CD4-positive, alpha-beta T cell treated with Interleukin-15 for 1 hour (primary cell): ENCODE measurements at regions not wholly inside any gene's neighbourhood (a gene's known extent, or its start where the extent isn't known, plus 50 kb on each side); places are given as distances from the start of the nearest gene placed in this dataset.
A peak's percentile ranks its signal among the peaks of the same experiment; 100 is the strongest.

Source experiments
- DNase-seq: peaks from one replicate; pipeline ENCODE4 v3.0.0-alpha.2; 2020

DNA sequence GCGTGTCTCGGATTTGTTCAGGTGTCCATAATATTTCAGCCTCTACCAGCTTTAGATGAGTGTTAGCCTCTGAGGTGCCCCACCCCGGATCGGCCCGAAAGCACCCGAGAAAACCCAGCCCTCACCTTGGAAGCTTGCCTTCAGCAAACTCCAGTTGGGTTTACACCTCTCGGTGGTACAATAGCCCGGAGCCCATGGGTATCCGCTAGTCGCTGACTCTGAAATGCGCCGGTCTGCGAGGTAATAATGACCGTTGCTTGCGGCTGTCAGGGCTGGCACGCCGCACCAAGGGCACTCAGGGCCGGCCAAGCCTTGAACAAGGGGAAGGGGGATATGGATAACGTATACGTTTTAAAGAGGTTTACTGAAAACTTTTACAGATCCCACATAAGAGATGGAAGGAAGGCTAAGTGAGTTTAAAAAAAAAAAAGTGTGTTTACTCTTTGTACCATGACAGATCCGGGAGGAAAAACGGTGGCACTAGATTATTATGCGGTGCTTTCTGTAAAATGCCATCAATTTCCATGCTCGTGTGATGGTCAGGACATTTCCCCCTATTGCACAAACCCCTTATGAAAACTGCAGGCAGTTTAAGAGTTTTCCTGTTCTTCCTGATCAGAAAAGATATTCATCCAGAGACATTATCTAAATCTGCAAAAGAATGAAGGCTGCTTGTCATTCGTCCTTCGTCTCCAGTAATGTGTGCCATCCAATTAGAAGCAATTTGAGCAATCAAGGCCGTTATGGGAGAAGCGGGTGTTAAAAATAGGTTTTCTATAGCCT is 124.2 kb downstream of the TMEM161B start:
- DNase-seq = no peak

DNA sequence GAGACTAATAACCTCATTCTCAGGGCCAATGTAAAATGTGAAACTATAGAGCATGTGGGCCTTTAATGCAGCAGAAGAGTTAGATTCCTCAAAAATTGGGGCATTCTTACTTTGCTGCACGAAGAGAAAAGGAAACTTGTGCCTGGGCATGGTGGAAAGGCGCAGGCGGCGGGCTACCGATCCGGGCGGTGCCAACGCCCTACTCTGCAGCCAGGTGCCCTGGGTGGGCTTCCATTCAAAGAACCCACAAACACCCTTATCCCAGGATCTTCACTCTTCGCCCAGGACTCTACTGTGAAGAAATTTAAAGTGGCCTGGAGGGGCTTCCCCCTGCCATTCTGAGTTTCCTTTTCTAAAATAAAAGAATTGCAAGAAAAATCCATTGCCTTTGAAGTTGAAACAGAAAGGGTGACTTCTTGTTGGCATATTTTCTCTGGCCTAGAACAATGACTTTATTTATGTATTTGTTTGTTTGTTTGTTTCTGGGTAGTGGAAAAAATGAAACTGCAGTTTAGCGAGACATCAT is 124.9 kb downstream of the TMEM161B start:
- no peak for DNase-seq

DNA sequence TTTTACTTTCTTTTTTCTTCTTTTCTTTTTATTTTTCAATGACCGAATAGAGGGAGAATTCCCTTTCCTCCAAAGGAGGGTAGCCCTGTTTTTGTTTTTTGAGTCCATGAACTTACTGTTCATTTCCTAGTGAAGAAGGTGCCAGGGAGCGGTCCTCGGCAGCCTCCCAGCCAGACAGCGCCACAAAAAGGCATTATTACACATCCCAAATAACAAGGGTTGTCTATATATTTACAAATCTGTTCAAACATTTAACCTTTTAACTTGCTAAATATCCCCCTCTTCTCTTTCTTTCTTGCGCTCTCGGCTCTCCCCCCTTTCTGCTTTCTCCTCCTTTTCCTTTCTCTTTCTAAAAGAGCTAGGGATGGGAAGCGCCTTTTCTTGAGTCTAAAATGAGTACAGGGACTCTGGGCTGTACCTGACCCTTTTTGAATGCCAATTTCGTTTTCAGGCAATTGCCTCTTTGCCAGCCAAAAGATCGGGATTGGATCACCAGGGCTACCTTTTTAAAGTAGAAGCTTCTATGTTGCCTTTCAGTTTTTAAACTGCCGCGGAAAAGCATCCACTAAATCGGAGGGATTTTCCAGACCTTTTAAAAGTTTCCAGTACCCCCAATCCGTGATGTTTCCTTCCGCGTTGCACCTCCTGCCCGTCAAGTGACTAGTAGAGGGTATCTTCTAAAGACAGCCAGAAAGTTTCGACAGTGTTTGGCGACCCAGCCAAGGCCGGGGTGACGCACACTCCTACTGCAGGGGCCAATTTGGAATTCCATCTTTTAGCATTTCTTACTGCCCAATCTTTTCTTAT is 125.6 kb downstream of the TMEM161B start:
- DNase-seq = no peak

DNA sequence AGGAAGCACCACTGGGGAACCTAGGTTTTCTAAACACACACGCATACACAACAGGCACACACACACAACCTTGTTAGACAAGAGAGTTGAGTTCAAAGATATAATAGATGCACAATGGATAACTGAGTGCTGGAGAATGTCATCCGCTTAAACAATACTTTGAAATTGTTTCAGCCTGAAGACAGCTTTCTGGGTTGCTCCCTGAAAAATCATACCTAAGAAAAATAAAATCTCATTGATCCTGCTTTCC is 126.1 kb downstream of the TMEM161B start:
- no peak for DNase-seq

DNA sequence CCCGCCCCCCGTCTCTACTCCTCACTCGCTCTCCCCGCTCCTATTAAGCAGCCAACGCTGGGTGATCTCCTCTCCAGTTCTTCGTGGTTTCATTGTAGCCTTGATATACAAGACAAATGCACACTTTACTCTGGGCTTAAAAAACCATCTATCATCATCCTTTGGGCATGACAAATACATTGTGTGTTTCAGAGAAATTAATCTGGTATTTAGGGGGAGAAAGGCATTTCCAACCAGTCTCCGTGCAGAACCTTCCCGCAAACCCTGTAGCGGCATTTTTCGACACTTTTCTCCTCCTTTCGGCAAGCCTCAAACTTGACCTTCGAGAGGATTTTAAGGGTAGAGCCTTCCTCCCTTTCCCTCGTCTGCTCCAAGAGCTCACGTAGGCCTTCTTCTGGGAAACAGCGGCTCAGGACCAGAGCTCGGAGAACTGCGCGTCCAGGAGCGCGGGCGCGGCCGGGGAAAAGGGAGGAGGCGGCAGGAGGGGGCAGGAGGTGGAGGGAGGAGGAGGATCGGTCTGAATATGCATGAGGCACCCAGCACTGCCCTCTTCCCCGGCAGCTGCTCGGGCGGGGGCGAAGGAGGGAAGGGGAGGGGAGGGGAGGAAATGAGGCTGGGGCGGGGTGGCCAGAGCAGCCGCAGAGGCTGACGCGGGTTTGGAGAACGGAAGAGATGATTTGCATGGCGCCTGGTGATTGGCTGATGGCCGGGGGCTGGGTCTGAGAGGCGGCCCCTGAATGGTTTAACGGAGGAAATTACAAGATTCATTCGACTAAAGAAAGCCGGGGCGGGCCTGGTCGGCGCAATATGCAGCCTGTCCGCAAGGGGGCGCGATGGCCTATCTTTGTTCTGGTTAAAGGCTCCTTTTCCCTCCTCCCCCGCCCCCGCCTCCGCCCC is 127.5 kb downstream of the TMEM161B start:
- DNase-seq = peak; percentile 88

DNA sequence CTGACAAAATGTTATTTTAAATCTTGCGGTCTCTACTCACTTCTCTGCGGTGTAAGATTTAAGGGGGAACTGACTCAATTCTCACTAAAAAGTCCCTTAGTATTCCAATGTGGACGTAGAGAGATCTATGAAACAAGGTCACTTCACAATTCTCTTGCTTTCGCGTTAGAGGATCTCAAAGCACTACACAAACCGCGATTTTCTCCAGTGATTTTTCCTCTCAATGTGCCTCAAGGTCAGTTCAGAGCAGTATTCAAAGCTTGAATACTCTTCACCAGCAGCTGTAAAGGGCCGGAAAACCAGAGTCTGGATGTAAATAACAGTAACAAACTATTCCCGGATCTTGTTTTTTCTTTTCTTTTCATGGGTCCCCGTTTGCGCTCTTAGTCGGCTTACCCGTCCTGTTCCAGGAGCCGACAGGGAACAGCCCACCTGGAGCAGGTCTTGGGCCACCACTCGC is 128.2 kb downstream of the TMEM161B start:
- no peak for DNase-seq

DNA sequence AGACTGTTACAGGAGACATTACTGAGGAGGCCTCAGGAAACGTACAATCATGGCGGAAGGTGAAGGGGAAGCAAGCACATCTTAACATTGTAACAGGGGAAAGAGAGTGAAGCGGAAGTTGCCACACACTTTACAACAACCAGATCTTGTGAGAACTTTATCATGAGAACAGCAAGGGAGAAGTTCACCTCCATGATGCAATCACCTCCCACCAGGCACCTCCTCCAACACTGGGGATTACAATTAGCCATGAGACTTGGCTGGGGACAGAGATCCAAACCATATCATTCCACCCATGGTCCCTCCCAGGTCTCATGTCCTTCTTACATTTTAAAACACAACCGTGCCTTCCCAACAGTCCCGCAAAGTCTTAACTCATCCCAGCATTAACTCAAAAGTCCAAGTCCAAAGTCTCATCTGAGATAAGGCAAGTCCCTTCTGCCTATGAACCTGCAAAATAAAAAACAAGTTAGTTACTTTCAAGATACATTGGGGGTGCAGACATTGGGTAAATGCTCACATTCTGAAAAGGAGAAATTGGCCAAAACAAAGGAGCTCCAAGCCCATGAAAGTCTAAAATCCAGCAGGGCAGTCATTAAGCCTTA is 138.3 kb downstream of the TMEM161B start:
- no peak for DNase-seq

DNA sequence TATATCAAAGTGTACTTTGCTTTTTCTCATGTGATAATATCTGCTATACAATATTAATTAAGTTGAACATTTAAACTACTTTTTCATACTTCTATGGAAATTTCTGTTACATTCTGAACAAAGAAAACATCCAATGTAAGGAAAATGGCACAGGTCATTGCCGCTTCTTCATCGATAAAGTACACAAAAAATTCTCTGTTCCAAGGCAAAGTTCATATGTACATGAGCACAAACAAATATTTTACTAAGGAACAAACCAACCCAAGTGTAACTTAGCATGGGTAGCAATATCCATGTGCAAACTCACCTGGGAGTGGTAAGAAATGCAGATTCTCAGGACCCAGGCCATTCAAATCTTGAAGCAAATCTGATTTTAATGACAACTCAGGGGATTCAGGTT is 139.8 kb downstream of the TMEM161B start:
- no peak for DNase-seq

DNA sequence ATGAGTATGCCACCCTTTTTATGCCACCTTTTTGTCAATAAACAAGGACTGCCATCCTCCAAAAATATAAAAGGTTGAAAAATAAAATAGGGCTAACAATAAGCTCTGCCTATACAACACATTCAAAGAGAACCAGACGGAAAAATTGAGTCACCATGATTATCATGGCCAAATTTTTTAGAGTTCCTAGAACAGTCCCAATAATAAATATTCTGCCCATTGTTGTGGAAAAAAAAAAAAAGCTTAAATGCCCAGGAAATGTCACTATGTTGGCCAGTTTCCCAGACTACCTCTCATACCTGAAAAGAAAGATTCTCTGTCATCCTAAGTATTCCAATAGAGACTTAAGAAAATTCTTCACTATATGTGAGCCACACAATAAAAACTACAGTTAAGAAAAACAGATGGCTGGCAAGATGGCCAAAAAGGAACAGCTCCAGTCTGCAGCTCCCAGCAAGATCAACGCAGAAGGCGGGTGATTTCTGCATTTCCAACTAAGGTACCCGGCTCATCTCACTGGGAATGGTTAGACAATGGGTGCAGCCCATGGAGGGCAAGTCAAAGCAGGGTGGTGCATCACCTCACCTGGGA is 149.0 kb downstream of the TMEM161B start:
- no peak for DNase-seq

DNA sequence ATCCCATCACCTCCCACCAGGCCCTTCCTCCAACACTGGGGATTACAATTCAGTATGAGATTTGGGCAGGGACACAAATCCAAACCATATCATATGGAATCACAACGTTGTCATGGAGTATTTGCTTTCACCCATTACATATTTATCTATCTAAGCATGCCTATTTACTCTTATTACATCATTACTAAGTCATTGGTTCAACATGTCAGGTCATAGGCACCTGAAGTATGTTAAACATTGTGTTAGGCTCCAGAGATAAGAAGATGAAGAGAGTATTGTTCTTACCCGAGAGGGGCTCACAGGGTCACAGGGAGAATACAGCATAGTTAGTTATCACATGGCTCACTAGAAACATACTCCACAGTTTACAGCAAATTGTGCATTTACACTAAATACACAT is 150.5 kb downstream of the TMEM161B start:
- DNase-seq = no peak

DNA sequence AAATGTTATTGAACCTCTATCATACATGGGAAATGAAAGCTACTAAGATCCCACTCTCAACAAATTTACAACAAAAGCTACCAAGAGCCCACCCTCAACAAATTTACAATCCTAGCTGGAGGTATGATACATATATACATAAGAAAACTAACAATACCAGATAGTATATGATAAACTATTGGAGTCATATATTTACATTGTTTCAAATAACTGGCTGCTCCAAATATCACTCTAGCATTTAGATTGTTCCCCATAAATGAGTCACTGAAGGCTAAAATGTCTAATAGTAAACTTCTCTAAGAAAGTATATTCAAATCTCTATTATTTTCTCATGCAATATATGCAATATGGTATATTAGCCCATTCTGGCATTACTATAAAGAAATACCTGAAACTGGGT is 151.1 kb downstream of the TMEM161B start:
- no peak for DNase-seq

DNA sequence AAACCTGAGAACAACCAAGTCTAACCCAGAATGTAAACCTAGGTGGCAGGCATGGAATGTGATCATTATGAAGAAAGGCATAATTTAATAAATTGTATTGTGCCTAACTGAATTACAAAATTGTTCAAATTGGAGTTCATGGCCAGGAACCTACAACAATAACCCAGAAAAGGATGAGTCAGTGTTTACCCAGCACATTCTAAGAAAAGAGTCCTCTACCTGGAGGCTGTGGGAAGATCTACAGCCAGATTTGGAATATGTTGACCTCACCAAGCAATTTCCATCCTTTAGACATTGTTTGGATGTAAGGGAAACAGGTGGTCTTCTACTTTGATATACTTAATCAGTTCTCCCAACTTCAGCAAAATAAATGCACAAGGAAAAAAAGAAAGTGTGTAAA is 152.2 kb downstream of the TMEM161B start:
- no peak for DNase-seq

DNA sequence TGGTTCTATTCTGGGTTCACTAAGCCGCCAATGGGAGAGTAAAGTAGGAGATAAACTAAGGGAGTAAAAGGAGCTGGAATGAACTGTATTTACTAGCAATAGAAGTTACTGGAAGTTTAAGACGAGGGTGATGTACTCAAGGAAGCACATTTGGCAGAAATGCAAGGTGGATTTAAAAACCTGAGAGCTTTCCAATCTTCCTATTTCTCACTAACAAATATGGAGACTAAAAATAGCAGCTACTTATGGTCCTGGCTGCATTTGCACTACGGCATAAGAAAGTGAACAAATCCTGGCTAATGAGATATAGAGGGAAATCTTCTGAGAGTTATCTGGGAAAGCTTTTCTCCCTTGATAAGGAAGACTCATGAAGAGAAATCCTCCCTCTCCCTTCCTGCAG is 153.4 kb downstream of the TMEM161B start:
- no peak for DNase-seq

DNA sequence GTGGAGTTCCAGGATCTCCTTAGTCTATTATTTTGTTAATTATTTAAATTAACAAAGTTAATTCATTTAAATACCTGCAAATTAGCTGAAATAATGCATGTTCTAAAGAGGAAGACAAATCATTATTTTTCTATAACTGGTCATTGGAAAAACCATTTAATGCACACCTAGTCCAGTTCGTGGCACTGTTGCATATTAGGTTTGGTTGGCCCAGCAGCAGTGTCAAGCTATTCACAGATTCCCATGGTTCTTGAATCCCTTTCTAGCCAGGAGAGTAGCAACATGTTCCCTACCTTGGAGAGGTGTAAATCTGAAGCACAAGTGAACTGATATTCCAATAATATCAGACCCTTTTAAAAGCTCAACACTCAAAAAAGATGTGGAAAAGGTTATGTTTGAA is 155.2 kb downstream of the TMEM161B start:
- no peak for DNase-seq

DNA sequence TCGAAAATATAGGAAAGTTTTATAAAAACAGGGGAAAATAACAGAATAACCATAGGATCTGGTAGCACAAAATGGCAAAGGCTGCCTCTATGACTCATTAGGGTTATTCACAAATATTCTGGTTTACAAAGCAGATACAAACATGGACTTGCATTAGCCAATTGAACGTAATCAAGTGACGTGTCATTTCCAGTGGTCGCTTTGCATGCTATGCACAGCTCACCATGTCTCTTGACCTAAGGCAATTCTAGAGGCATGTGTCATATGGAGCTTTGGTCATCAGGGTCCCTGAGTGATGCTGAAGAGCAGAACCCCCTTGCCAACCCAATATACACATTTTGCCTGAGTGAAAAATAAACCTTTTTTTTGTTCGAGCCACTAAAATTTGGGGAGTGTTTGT is 158.8 kb downstream of the TMEM161B start:
- DNase-seq = no peak

DNA sequence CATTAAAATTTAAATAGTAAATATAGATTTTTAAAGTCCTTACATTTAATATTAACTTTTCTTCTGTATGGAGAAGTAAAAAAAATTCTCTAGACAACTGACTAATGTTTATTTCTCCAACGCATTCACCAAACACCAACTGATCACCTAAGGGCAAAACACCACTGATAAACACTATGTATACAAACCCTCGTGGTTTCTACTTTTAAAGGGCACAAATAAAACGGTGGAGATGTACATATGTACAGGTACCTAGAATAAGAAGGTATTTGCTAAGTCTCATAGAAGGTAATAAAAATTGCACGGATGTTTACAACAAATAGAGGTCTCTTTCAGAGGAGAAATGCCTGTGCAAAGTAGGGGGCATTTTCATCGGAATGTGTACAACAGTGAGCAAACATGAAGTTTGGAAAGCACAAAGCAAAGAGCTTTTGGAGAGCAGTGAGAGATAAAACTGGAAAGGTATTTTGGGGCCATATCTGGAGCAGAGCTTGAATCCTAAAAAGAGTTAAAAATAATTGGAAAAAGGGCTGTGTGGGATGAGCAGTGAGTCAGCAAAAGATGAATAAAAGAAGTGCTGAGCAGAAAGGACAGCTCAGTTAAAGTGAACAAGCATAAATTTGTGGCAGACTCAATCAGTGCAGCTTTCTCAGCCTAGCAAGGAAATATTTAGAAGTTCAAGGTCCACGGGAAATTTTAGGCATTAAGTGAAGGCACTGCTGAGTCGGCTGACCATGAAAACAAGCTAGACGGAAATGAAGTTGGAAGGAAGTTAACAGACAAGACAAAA is 160.0 kb downstream of the TMEM161B start:
- no peak for DNase-seq

DNA sequence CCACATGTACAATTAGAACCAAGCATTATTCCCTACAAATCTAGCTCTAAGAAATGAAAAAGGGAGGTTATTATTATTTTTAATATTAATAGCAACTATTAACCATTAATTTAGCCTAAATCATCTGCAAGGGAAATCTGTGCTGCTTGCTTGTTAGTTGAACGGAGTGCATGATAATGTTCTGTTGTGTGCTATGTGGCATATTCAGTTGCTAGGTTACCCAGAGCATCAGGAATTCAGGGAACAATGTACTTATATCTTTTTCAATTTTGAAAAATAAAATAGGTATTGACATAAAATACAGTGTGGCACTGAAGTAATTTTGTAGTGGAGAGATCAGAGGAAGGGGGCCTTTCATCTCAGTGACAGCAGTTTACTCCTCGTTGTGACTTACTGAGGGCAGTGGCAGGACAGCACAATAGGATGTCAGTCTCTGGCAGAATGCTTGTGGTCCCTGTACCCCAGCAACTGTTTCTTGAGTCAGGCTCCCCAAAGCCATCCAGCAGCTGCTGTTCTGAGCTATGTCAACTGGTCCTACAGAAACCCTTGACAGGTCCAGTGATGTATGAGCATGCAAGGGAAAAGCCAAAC is 173.6 kb downstream of the TMEM161B start:
- DNase-seq = no peak

DNA sequence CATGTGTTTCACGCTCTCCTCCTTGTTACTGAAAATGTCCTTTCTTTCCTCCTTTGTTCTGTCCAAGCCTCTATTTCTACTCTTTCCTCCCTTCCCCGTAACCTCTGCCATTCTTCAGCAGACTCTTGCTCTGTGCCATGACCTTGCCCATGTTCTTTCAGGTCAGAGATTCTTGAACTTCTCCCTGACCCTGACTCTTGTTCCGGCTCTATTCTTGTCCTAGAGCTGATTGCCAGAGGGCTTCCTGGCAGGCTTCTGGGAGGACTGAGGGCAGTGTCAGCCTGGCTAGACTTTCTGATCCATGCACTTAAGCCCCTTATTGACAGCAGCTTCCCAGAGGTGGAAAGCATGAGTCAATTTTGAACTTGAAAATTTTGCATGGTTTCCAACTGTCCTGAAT is 174.2 kb downstream of the TMEM161B start:
- no peak for DNase-seq

DNA sequence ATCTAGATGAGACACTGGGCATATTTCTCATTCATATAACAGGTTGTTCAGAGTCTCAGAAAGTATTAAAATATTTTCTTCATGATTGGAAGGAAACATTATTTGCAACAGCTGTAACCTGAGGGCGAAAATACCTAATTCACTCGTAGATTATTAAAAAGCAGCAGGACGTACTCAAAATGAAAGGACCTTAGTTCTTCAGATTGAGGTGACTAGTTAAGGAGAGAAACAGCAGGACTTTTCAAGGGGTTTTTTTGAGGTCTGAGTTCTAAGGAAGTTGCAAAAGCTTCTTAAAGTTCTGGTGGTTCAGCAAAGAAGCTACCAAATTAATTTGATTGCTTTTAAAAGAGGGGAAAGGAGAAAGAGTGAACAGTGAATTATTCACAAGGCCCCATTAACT is 174.9 kb downstream of the TMEM161B start:
- DNase-seq = no peak

DNA sequence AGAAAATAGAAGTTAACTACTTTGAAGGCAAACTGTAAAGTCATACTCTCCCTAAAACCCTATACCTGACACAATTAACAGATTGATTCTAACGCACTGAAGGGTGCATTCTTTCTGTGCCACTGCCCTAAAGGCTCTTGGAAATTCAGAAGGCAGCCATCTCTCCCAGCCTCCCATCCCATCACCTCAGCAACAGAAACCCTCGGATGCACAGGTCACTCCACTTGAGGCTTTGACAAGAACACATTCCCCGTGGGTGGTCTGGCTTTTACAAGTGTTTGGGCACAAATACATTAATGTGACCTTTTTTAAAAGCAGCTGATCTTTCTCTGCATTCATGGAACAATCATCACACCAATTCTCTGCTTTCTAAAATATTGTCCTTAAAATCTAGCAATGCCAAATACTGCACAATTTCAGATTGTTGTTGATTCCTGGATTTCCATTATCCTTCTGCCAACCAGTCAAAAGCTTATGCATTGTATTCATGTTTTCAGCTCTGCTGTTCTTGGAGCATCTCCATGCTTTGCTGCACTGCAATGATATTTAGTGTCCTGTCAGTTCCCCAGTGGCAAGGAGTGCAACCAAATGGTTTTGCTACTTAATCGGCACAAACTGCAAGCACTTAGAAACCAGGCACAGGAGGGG is 175.6 kb downstream of the TMEM161B start:
- no peak for DNase-seq

DNA sequence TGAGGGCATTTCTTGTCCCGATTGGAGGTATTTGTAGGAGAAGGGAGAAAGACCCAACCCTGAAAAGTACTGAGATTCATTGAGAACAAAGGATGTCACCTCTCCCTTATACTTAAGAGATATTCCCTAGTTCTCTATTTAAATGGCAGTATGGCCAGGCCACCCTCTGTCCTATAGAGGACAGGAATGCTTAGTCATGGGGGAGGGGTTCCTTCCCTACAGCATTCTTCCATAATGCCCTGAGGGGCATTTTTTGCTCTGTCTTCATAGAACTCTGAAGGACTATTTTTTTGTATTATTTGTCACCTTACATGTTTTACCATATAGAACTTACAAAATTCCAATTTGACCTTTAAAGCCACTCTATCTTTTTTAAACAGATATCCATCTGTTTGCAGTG is 176.3 kb downstream of the TMEM161B start:
- no peak for DNase-seq
